Subcutaneous abdominal adipose tissue (tissue), 5 donors: ENCODE measurements at regions not wholly inside any gene's neighbourhood (a gene's known extent, or its start where the extent isn't known, plus 50 kb on each side); places are given as distances from the start of the nearest gene placed in this dataset.

Experiments used
- H3K27ac ChIP-seq: one replicate; pipeline ENCODE4 v1.7.0; 2013; ENCODE audit warnings: low read depth, mild to moderate bottlenecking, inconsistent platforms, low read length, moderate library complexity
- H3K27me3 ChIP-seq, 5 donors: one replicate each; pipeline ENCODE4 v1.7.0; 2013; ENCODE audit warnings: low read length in 5 of 5, inconsistent platforms in 1 of 5; ENCODE audit not compliant: control insufficient read depth in 5 of 5, insufficient read depth in 4 of 5
- H3K36me3 ChIP-seq, 5 donors: one replicate each; pipeline ENCODE4 v1.7.0; 2013; ENCODE audit warnings: low read length in 5 of 5; ENCODE audit not compliant: control insufficient read depth in 5 of 5, insufficient read depth in 5 of 5
- H3K4me1 ChIP-seq, 5 donors: one replicate each; pipeline ENCODE4 v1.7.0; 2013; ENCODE audit warnings: low read length in 5 of 5, mild to moderate bottlenecking in 3 of 5, moderate library complexity in 1 of 5; ENCODE audit not compliant: control insufficient read depth in 5 of 5, insufficient read depth in 5 of 5
- H3K4me3 ChIP-seq, 5 donors: one replicate each; pipeline ENCODE4 v1.7.0; 2013; ENCODE audit warnings: low read length in 5 of 5, low read depth in 1 of 5
- H3K9ac ChIP-seq, 5 donors: one replicate each; pipeline ENCODE4 v1.7.0; 2013; ENCODE audit warnings: low read length in 5 of 5, mild to moderate bottlenecking in 4 of 5, moderate library complexity in 3 of 5
- H3K9me3 ChIP-seq, 5 donors: one replicate each; pipeline ENCODE4 v1.7.0; 2013; ENCODE audit warnings: low read length in 5 of 5; ENCODE audit not compliant: control insufficient read depth in 5 of 5
- donor health status: healthy.
- donor health status: healthy.
- donor health status: healthy.
- donor health status: healthy.
- donor health status: healthy.

DNA sequence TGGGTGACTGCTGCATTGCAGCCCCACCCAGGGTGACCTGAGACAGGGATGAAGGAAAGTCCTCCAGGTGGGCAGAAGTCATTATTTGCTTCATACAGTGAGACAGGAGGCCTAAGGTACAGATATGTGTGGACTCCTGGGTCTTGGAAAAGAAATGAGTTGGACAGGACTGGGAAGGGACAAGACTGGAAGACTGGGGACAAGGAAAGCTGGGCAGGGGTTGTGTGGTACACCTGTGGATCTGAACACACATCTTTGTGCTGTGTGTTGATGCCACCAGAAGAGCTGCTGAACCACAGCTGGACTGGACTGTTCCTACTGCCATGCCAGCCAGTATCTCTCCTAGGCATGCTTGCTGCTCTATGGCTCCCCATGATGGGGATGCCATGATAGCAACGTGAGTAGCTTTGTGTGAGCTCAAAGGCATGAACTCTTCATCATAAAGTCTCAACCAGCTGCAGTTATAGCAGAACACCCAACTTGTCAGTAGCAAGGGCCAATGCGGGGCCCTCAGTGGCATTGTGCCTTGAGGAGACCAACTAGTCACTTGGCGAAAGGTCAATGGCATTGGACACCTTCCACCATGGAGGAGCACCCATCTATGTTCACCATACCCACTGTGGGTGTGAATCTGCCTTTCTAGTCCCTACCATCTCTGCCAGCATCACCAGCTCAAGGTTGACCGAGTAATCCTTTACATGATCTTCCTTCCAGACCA is 76.0 kb upstream of the GRB10 start:
- Histone ChIP-seq H3K9me3 (no peaks in the 10 kb centered on the region), H3K27me3 (no peaks in the 10 kb centered on the region), H3K9ac (no peak overlapping the region), H3K4me1 (no peaks in the 10 kb centered on the region), H3K4me3 (no peak overlapping the region), H3K27ac (no peak overlapping the region), H3K36me3 (no peaks in the 10 kb centered on the region)

DNA sequence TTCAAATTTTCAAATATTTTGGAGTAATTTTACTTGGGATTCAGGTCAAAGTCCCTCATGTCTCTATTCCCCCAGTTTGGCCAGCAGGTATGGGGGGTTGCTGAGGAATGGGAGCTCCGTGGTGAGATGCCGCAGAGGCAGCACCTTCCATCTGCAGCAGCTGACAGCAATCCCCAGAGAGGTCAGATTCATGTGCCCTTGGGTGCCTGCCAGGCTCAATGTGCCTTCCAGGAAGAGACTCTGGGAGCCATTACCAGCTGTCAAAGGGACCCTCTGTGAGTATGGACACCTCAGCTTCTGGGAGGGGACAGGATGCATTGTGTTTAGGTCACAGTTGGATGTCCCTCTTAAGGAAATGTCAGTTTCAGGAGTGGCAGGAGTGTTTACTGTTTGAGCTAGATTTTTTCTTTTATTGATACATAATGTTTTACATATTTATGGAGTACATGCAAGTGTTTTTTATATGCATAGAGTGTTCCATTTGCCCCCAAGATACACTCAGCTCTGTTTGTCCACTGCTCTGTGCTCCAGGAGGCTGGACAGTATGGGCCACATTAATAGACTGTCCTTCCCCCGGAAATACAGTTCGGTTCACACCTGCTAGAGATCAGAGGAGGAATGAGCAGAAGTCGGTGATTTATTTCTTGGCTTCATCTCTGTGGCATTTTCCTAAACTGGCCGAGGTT is 75.3 kb upstream of the GRB10 start:
- Histone ChIP-seq H3K9me3 (no peaks in the 10 kb centered on the region), H3K36me3 (no peaks in the 10 kb centered on the region), H3K27ac (no peak overlapping the region), H3K4me1 (no peaks in the 10 kb centered on the region), H3K4me3 (no peak overlapping the region), H3K27me3 (no peaks in the 10 kb centered on the region), H3K9ac (no peak overlapping the region)

DNA sequence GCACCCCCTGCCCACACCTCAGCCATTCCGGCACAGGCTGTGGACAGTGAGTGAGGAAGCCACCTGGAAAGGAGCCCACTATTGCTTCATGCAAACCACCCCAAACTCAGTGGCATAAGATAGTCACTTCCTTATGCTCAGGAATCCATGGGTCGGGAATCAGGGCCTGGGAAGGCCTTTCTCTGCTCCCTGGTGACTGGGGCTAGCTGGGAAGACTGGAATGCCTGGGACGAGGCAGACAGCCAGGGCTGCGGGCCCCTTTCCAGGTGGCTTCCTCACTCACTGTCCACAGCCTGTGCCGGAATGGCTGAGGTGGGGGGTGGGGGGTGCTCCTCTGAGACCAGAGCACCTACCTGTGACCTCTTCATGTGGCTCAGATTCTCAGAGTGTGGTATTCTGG is 74.1 kb upstream of the GRB10 start:
- no peaks in the 10 kb centered on the region for H3K36me3 ChIP-seq
- no peak overlapping the region for H3K27ac ChIP-seq
- no peaks in the 10 kb centered on the region for H3K4me1 ChIP-seq
- H3K9ac ChIP-seq, result no peak overlapping the region
- no peaks in the 10 kb centered on the region for H3K9me3 ChIP-seq
- H3K27me3 ChIP-seq, result peaks cover 0 to 3% (median 0%) of the 10 kb centered on the region in 5 donors
- H3K4me3 ChIP-seq, result no peak overlapping the region

DNA sequence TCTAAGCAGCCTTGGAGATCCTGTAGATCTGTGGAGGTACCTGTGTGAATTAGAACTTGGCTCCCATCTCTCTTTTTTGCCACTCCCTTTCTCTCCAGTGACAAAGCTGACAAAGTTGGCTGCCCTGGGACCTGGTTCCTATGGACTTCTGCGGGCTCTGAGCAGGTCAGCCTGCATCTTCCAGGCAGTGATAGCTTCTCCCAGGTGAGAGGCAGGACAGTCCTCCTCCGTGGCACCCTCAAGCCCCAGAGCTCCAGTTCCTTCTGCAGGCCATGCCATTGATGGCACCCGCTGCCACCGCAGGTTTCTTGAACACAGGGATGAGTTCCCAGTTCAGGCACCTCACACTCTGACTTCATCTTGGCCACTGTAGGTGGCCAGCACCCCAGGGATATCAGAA is 73.5 kb upstream of the GRB10 start:
- H3K9ac ChIP-seq, result no peak overlapping the region
- no peaks in the 10 kb centered on the region for H3K36me3 ChIP-seq
- H3K9me3 ChIP-seq, result no peaks in the 10 kb centered on the region
- peaks cover 0 to 3% (median 0%) of the 10 kb centered on the region in 5 donors for H3K27me3 ChIP-seq
- H3K27ac ChIP-seq, result no peak overlapping the region
- no peak overlapping the region for H3K4me3 ChIP-seq
- no peaks in the 10 kb centered on the region for H3K4me1 ChIP-seq

DNA sequence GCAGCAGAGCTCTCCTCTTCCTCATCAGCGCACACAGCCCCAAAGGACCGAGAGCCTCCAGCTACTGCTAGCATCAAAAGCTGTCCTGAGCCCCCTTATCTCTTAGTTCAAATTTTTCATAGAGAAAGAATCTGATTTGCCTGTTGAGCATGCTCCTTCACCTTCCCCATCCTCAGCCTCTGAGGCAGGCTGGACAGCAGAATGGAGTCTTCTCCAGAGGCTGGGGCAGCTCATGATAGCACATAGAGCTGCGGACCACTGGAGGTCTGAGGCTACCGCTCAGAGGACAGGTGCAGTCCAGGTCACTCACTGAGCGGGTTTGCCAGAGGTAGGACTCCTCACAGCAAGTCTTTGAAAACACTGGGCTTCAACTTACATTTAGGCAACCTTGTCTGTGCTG is 72.8 kb upstream of the GRB10 start:
- Histone ChIP-seq H3K9me3 (no peaks in the 10 kb centered on the region), H3K27ac (no peak overlapping the region), H3K4me3 (no peak overlapping the region), H3K36me3 (no peaks in the 10 kb centered on the region), H3K9ac (no peak overlapping the region), H3K27me3 (peaks cover 0 to 3% (median 0%) of the 10 kb centered on the region in 5 donors), H3K4me1 (no peaks in the 10 kb centered on the region)

DNA sequence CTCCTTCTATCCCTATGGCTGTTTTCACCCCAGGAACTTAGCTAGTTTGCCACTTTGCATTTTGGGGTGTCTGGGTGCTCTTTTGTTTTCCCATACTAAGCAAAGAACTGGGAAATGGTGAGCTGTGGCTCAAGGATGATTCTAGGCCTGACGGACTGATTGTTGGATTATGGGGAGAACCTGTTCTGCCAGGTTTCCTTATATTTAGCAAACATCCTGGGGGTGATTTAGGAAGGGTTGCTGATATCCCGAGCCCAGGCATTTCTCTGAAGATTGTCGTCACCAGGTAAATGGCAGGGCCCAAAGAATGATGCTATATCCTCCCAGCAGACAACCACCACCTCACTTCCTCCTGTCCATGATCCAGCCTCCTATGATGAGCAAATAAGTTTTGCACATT is 72.1 kb upstream of the GRB10 start:
- H3K9ac ChIP-seq, result no peak overlapping the region
- H3K27ac ChIP-seq, result no peak overlapping the region
- no peaks in the 10 kb centered on the region for H3K4me1 ChIP-seq
- no peaks in the 10 kb centered on the region for H3K36me3 ChIP-seq
- H3K4me3 ChIP-seq, result no peak overlapping the region
- no peaks in the 10 kb centered on the region for H3K9me3 ChIP-seq
- peaks cover 0 to 3% (median 0%) of the 10 kb centered on the region in 5 donors for H3K27me3 ChIP-seq

DNA sequence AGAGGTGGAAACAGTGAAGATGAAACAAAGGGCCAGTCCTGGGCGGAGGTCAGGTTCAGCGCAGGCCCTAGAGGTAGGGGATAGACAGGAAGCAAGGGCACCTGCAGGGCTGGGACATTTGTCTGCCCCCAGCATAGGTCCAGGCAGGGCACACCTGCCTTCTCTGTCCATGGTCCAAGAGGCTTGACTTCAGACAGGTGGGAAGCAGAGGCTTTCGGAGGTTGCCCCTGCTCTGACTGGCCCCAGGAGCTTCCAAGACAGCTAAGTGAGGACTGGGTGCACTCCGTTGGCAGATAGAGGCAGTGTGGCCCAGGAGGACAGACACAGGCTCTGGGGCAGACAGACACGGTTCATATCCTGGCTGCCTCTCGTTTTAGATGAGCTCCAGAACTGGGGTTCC is 71.6 kb upstream of the GRB10 start:
- H3K4me1 ChIP-seq, result no peaks in the 10 kb centered on the region
- H3K36me3 ChIP-seq, result no peaks in the 10 kb centered on the region
- H3K27ac ChIP-seq, result no peak overlapping the region
- H3K9me3 ChIP-seq, result no peaks in the 10 kb centered on the region
- H3K4me3 ChIP-seq, result no peak overlapping the region
- H3K9ac ChIP-seq, result no peak overlapping the region
- peaks cover 0 to 3% (median 0%) of the 10 kb centered on the region in 5 donors for H3K27me3 ChIP-seq

DNA sequence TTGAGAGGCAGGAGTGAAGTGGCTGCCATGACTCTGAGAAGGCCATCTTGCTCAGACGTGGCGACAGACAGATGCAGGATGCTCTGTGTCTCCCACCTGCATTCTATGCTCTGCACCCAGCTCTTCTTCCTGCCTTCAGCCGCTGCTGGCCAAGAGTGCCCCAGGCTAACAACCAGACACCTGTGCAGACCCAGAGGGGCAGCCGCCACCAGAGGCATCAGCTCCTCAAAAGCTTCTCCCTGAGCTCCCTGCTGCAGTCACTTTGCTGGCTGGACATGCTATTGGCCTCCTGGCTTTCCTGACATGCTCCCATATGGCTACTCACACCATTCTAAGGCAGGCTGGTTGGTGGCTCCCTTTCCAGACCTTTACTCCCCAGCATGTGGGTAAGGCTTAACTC is 70.6 kb upstream of the GRB10 start:
- H3K4me3 ChIP-seq, result no peak overlapping the region

DNA sequence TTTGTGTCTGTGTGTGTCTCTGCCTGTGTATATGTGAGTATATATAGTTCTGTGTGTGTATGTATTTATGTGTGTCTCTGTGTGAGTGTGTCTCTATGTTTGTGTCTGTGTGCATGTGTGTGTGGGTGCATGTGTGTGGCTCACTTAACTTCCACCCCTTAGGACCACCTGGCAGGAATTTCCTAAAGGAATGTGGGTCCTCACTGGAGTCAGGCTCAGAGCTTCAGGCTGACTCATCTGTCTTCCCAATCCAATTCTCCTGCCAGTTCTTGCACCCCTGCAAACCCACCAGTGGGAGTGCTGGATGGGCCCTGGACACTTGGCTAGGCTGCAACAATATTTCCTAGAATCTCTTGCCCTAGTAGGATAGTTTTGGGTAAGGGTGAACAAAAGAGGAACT is 70.2 kb upstream of the GRB10 start:
- no peaks in the 10 kb centered on the region for H3K36me3 ChIP-seq
- no peak overlapping the region for H3K27ac ChIP-seq
- H3K27me3 ChIP-seq, result peaks cover 0 to 3% (median 0%) of the 10 kb centered on the region in 5 donors
- H3K4me3 ChIP-seq, result no peak overlapping the region
- H3K9me3 ChIP-seq, result no peaks in the 10 kb centered on the region
- no peak overlapping the region for H3K9ac ChIP-seq
- H3K4me1 ChIP-seq, result no peaks in the 10 kb centered on the region

More for the DNA sequence above, 70.6 kb upstream of the GRB10 start:
- H3K36me3 ChIP-seq, result no peaks in the 10 kb centered on the region
- H3K27ac ChIP-seq, result no peak overlapping the region
- no peak overlapping the region for H3K9ac ChIP-seq
- no peaks in the 10 kb centered on the region for H3K9me3 ChIP-seq
- peaks cover 0 to 3% (median 0%) of the 10 kb centered on the region in 5 donors for H3K27me3 ChIP-seq
- H3K4me1 ChIP-seq, result no peaks in the 10 kb centered on the region

DNA sequence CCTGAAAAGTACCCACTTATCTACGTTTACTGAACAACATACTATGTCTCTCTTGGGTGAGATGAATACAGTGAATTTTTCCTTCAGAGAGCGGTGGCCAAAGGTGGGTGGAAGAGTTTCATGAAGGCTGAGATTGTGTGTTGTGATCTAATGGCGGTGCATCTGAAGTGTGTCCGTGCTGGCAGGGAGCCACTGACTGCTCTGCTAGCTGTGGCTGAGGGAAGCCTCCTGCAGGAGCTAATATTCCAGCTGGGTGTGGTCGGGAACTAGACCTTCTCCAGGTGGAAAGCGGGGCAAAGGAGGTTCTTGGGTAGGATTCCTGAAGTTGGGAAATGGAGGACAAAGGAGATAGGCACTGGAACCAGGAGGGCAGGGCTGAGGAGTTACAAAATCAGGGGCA is 69.2 kb upstream of the GRB10 start:
- Histone ChIP-seq H3K36me3 (no peaks in the 10 kb centered on the region), H3K27ac (no peak overlapping the region), H3K9ac (no peak overlapping the region), H3K27me3 (peaks cover 0 to 3% (median 0%) of the 10 kb centered on the region in 5 donors), H3K4me1 (no peaks in the 10 kb centered on the region), H3K9me3 (no peaks in the 10 kb centered on the region), H3K4me3 (no peak overlapping the region)
